ENCODE measurements at regions not wholly inside any gene's neighbourhood (a gene's known extent, or its start where the extent isn't known, plus 50 kb on each side); places are given as distances from the start of the nearest gene placed in this dataset.

DNA sequence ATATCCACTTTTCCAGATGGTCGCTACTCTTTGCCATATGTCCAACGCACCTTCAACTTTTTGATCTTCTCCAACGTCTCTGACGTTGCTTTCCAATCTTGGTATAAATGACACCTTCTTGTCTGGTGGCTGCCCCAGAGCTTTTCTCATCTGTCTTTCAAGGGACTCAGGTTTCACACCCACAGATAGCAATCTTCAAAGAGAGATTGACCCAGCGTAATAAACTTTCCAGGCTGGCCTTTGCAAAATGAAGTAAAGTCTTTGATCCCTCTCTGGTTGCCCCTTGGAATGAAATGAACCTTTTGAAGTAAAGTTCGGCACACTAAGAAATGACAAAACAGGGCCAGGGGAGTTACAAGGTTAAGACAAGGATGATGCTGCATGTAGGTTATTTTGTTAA, 138.4 kb upstream of the BDNF start:
- ChIA-PET RAD21 (ENCODE audit: low non-redundant PET in 1 of 2, low total read pairs in 2 of 2, uncharacterized antibody in 2 of 2, unreplicated experiment in 2 of 2) (no interaction called here), POLR2A (interaction anchor here (1.0 to 1.8 kb wide), 2 partner anchors 96 to 138 kb away, joined by 3 to 5 read pairs; partner anchors contain the start of gene BDNF), CTCF (interaction anchor here (0.9 to 1.2 kb wide), 3 partner anchors 121 to 691 kb away, joined by 4 to 6 read pairs (median 5); no protein-coding TSS in a partner anchor)
- H3K36me3 ChIP-seq (ENCODE audit: control insufficient read depth in 1 of 2, insufficient read depth in 2 of 2, low read length in 2 of 2) = 0 out of 4 replicates have a peak, but pooled peaks cover 0 to 2% of the 10 kb centered on the region in 2 experiments
- no peaks in the 10 kb centered on the region for H3K9me3 ChIP-seq (ENCODE audit: control insufficient read depth in 1 of 2, insufficient read depth in 1 of 2, low read depth in 1 of 2, low read length in 2 of 2)
- TF ChIP-seq REST (IDR thresholded peaks at IDR 0.05; ENCODE audit: low read depth) (no peak), EZH2 (IDR thresholded peaks at IDR 0.05) (no peak), TCF7L2 (IDR thresholded peaks at IDR 0.05; ENCODE audit: borderline replicate concordance, extremely low read depth, insufficient read depth, insufficient read length) (peak; percentile 95), YY1 (IDR thresholded peaks at IDR 0.05; ENCODE audit: extremely low read depth, insufficient replicate concordance, low read depth, low read length) (no peak), SP1 (IDR thresholded peaks at IDR 0.05; ENCODE audit: low read depth) (0 out of 2 replicates have a peak, but pooled peaks have one; percentile 5)
- no peak for DNase-seq (ENCODE audit: low read depth, low spot score)
- H3K27ac ChIP-seq (ENCODE audit: low read depth, low read length) = peak overlapping the region; percentile 22
- ATAC-seq = peak; percentile 50
- H3K79me2 ChIP-seq (ENCODE audit: insufficient read depth, low read length) = no peaks in the 10 kb centered on the region
- no peak overlapping the region for H3K4me3 ChIP-seq (replicated peaks in 1 of 2; ENCODE audit: low read depth in 1 of 2, low read length in 2 of 2)
- H3K4me2 ChIP-seq (ENCODE audit: low read length) = peak overlapping the region; percentile 31; the same call in 1 of the 2 replicates
- peaks cover 6 to 23% of the 10 kb centered on the region in 2 experiments; a peak in 3 of 4 replicates for H3K4me1 ChIP-seq (ENCODE audit: control insufficient read depth in 1 of 2, insufficient read depth in 2 of 2, low read length in 2 of 2)
- no peaks in the 10 kb centered on the region for H3K27me3 ChIP-seq (ENCODE audit: insufficient read depth, low read length)
- intact Hi-C loops (cut with micrococcal nuclease) = no loop called here
- H3K9ac ChIP-seq (ENCODE audit: low read length) = no peak overlapping the region
- no TSS peak for BruUV-seq (replicated peaks)
- peak overlapping the region; percentile 94 for H2AFZ ChIP-seq (ENCODE audit: low read depth, low read length, poor library complexity, severe bottlenecking)
- no peaks in the 10 kb centered on the region; the same call in 1 of the 2 replicates for H3K9me2 ChIP-seq (ENCODE audit: insufficient read depth)
- no peaks in the 10 kb centered on the region for H4K20me1 ChIP-seq (ENCODE audit: insufficient read depth)
